Stimulated activated CD8-positive, alpha-beta memory T cell treated with anti-CD3 and anti-CD28 coated beads, Interleukin-15, amount 100 ng/mL, for 1 hour (primary cell): ENCODE measurements at regions not wholly inside any gene's neighbourhood (a gene's known extent, or its start where the extent isn't known, plus 50 kb on each side); places are given as distances from the start of the nearest gene placed in this dataset.

Experiments used
- DNase-seq: peaks from one replicate; pipeline ENCODE4 v3.0.0-alpha.2; 2020; ENCODE audit warnings: low read depth

GRCh38 chr7:12130609-12131008, 80.5 kb upstream of the TMEM106B start:
- no peak for DNase-seq

GRCh38 chr7:12131122-12131521, 80.0 kb upstream of the TMEM106B start:
- DNase-seq = no peak

DNA sequence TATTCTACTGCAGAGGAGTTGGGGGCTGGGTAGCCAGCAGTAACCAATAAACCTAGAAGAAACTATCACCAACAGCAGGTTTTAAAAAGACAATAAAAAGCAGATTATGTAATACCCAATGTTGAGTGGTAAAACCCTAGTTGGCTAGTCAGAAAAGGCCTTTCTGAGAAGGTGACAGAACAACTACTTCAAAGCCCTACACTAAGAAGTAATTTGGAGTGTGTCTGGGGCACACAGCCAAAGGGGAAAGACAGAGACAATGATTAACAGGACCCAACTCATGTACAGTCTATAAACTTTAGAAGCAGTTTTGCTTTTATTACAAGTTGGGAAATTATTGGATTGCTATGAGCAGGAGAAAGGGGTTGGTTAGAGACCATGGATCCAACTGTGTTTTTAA, 77.2 kb upstream of the TMEM106B start:
- DNase-seq = no peak

GRCh38 chr7:12136523-12136922, 74.6 kb upstream of the TMEM106B start:
- DNase-seq = no peak

DNA sequence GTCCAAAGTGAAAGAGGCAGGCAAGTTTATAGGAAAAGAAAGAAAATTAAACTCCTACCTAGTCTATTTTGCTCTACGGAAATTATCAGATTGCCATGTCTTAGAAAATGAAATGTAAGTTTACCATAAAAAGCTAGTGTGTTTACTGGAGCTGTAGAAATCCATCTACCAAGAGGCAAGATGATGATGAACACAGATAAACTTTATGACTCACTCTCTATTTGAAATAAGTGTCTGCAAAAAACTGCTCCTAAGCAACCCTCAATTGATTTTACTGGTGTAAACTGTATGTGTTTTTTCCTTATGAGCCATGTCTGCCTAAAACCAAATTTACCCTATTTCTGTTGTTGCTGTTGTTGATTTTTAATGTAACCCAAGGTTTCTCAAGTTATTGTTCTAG, 73.8 kb upstream of the TMEM106B start:
- DNase-seq = no peak

DNA sequence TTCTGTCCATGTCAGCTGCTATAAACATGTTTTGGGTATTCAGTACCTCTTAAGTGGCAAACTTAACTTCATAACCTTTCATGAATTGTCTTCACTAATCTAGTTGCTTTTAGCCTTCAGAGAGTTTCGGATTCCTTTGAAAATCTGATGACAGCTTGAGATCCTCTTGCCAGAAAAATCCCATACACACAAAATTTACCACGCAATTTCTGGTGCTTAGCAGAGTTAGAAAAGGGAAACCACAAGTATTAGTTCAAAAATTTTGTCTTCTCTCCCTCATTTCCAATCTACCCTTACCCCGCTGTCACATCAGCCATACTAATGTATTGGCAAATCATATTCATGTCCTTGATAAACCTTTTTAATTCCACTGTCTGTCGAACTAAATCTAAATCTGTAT, 72.7 kb upstream of the TMEM106B start:
- DNase-seq = no peak

- no peak for DNase-seq
Observed at GRCh38 chr7:12139416-12139815, 71.7 kb upstream of the TMEM106B start.

- DNase-seq = no peak
Observed at GRCh38 chr7:12146813-12147212, 64.3 kb upstream of the TMEM106B start.

DNA sequence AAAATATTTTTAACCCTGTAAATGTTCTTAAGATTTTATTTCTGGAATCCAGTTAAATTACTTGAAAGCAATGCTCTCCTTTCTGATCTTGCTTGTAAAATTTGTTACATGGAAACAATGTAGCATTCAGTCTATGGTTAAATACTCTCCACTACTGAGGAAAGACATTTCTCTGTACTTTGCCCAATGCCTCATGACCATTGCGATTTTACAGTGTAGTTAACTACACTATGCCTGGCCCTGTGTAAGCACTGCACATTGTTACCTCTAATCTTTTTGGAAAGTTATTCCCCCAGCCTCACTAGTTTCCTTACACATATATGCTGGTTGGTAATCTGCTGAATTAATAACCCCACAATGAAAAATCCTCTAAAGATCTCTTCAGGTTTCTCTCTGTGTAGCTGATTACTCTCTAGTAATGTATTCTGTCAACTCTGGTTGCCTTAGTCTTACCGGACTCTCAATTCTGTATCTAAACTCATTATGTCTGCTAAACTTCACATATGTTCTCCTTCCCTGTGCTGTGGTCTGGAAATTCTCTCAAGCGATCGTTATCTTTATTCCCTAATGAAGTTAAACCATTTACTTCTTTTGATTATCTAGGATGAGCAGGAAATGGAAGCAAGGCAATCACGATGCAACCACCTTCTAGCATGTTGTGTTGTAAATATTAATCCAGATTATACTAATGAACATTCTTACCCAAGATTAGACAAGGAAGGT, 58.7 kb upstream of the TMEM106B start:
- no peak for DNase-seq

DNA sequence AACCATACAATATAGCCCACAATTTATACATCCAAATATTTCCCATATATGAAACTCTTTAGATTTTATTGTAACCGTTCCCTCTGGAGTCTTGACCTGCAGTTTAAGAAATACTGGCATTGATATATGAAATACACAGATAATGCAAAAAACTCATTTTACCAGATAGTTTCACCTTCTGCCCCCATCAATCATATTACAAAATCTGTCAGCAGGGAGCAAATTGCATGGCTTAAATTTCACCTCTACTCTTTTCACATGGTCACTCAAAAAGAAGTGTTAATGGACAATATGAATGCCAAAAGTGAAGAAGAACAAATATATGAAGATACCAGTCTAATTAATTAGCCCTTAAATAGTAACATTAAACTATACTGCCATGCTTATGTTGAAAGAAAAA, 57.0 kb upstream of the TMEM106B start:
- no peak for DNase-seq

DNA sequence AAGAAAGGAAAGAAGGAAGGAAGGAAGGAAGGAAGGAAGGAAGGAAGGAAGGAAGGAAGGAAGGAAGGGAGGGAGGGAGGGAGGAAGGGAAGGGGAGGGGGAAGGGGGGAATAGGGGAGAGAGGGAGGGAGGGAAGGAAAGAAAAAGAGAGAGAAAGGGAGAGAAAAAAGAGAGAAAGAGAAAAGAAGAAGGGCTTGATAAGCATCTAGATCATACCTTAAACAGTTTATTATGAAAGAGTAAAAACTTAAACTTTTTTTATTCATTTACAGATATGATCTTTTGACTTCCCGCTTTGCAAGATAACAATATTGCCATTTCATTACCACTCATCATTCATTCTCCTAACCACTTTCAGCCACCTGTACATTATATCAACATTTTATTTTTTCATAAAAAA, 53.6 kb upstream of the TMEM106B start:
- DNase-seq = no peak

GRCh38 chr7:12158334-12159060, 52.6 kb upstream of the TMEM106B start:
- no peak for DNase-seq

GRCh38 chr7:12161146-12161545, 49.9 kb upstream of the TMEM106B start:
- DNase-seq = no peak
